A673 (cell line): ENCODE measurements at regions not wholly inside any gene's neighbourhood (a gene's known extent, or its start where the extent isn't known, plus 50 kb on each side); places are given as distances from the start of the nearest gene placed in this dataset.

Experiments
- CTCF ChIP-seq: fragments of 300-800, 200-600 bp; sonication (generic); conservative IDR thresholded peaks from 2 replicates; pipeline ENCODE4 v1.5.1; 2017; ENCODE audit warnings: low read depth, mild to moderate bottlenecking, antibody characterized with exemption, low read length, moderate library complexity, mixed read lengths
- EZH2 ChIP-seq: fragments of 200-600 bp; sonication (generic); IDR thresholded peaks from 2 replicates; pipeline ENCODE4 v1.6.1; 2017; ENCODE audit warnings: borderline replicate concordance, low read depth, mild to moderate bottlenecking, mixed read lengths, antibody characterized with exemption, low read length; ENCODE audit not compliant: poor library complexity, severe bottlenecking

- no peak for TF ChIP-seq CTCF
- TF ChIP-seq EZH2, result no peak
Measured at GRCh38 chr6:23089981-23090380, 520.6 kb downstream of the HDGFL1 start.
